NCI-H748 (cell line): ENCODE measurements at regions not wholly inside any gene's neighbourhood (a gene's known extent, or its start where the extent isn't known, plus 50 kb on each side); places are given as distances from the start of the nearest gene placed in this dataset.
A peak's percentile ranks its signal among the peaks of the same experiment; 100 is the strongest.
"Not testable (repeated sequence)": the region's sequence is repeated elsewhere in the genome, so short reads cannot be mapped to it uniquely, and the experiment has no call there.

Experiments used
- DNase-seq: peaks from one replicate; lab custom pipeline; 2025; ENCODE audit not compliant: unreplicated experiment; lab: John Stamatoyannopoulos, UW

DNA sequence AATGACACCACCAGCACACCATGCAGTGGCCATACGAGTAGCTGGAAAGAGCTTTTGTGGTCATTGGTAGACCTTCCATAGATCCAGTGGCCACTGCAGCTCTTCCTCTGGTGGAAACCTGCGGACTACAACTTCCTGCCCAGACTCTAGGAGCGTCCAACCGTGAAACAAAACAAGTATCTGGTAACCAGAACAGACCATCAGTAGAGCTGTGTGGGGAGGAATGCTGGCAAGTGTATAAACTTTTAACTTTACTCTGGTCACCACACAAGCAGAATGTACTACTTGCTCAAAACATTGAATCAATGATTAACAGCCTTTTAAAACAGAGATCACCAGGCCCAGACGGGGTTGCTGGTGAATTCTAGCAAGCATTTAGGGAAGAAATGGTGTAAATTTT is 154.7 kb upstream of the DGKB start:
- no peak for DNase-seq

- DNase-seq, result not testable (repeated sequence)
Measured at GRCh38 chr7:15054304-15054703, 151.8 kb upstream of the DGKB start.

DNA sequence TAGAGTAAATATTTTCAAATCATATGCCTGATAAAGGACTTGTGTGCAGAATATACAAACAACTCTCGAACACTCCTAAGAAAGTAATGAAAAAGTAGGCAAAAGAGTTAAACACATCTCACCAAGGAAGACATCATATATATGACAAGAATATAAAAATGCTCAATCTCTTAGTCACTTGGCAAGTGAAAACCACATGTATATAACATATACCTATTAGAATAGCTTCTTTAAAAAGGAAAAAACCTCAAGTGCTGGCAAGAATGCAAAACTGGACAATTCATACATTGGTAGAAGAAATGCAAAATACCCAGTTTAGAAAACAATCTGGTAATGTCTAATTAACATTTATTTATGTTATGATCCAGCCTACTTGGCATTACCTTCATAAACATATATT is 146.6 kb upstream of the DGKB start:
- DNase-seq, result no peak

GRCh38 chr7:15046861-15047260 is 144.3 kb upstream of the DGKB start:
- DNase-seq, result no peak

- no peak for DNase-seq
Measured at GRCh38 chr7:15043931-15044330, 141.4 kb upstream of the DGKB start.

GRCh38 chr7:15042285-15043065 is 139.9 kb upstream of the DGKB start:
- DNase-seq, result no peak

- no peak for DNase-seq
Measured at GRCh38 chr7:15041226-15041625, 138.7 kb upstream of the DGKB start.

- DNase-seq, result no peak
Measured at GRCh38 chr7:15035814-15036213, 133.3 kb upstream of the DGKB start.

- no peak for DNase-seq
Measured at GRCh38 chr7:15033039-15033438, 130.5 kb upstream of the DGKB start.

DNA sequence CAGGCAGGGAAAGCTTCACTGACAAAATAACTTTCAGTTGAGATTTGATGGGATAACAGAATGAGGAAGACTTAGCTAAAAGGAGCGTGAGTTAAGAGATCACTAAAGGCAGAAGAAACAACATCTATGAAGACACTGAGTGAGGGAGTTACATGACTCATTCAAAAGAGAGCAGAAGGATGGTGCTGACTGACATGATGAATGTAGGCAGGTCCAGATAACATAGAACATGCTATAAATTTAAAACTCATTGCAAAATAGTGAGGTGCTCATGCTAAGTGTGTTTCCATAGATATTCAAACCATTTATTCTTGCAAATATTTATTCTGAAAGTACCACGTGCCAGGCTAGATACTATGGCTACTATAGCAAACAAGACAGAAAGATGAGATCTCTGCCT is 116.4 kb upstream of the DGKB start:
- DNase-seq, result no peak

DNA sequence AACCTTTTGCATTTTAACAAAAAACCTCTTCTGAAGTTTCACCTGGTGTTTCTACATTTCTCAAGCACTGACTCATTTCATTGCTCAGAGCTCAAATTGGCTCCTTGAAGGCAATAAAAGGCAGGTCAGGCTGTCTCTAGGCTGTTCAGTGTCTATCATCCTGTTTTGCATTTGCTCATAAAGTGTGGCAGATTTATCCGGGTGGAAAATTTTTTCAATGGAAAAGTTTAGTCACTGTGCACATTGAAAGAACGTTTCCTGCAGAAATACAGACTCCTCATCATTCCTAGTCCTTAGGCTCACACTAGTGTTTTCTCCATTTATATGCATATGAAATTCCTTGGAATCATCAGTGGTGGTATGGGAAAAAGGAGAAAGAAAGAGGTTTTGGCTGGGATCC is 114.2 kb upstream of the DGKB start:
- DNase-seq, result no peak

GRCh38 chr7:15016315-15016667 is 113.7 kb upstream of the DGKB start:
- DNase-seq, result no peak

DNA sequence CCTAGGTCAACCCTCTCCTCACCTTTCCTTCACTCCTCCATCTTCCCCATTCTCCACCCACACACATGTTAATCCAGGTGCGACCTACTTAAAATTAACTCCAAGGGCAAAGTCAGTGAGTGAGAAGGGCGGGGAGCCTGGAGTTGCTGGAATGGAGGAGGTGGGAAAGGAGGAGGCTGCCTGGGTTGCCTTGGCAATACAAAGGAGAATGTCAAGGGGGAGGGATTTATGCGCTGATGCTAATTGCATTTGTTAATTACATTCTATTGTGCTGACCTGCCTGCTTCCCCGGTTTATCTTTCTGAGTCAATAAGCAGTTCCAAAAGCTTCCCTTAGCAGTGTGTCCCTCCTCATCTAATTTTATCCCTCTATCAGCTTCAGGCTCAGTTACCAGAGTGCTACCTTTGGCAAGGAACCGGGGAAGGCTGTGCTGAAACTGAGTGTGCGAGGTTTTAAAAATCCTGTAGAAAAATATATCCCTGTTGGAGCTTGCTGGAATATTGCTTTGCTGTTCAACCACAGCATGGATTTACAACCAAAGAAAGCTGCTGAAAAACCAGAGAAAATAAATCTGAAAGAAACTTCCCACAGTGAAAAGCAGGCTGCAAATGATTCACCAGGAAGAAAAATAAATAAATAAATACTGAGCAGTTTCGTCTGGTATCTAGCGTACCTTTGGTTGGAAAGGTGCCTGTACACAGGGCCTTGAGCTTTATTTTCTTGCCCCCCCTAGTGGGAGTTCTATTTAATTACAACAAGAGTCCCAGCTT is 113.2 kb upstream of the DGKB start:
- DNase-seq, result peak; percentile 90

- DNase-seq, result no peak
Measured at GRCh38 chr7:15012135-15012534, 109.6 kb upstream of the DGKB start.

GRCh38 chr7:15011289-15011688 is 108.7 kb upstream of the DGKB start:
- no peak for DNase-seq

DNA sequence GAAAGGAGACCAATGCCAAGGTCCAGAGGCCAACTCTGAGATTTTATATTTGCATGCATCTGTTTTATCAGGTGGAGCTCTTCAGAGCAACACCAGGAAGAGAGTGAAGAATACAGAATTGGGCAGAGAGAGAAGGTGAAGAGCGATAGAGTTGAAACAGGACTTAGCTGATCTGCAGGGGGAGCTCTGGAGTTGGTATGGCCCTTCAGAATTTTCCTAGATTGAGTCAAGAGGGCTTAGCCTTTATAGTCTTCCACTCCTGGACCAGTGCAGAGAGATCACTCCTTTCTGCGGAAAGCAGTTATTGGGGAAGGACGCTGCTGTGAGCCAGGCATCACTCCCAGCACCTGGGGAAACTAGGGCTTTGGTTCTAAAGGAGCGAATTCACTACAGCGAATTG is 105.0 kb upstream of the DGKB start:
- peak; percentile 43 for DNase-seq

GRCh38 chr7:15005672-15006071 is 103.1 kb upstream of the DGKB start:
- DNase-seq, result no peak

DNA sequence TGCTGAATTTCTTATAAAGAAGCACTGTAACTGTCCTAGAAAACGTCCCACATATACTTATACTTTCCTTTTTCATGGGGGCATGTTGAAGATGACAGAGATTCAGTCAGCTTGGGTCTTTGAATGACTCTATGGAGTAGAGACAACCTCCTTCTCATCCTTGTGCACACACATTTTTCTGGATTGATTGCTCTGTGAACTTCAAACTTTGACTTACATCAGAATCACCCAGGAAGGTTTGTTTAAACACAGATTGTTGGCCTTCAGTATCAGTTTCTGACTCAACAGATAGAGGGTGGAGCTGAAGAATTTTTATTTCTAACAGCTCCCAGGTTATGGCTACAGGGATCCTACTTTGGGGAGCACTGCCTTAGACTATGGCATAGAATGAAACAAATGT is 97.6 kb upstream of the DGKB start:
- DNase-seq, result no peak

GRCh38 chr7:14999331-14999730 is 96.8 kb upstream of the DGKB start:
- DNase-seq, result no peak

GRCh38 chr7:14995774-14996173 is 93.2 kb upstream of the DGKB start:
- DNase-seq, result no peak

DNA sequence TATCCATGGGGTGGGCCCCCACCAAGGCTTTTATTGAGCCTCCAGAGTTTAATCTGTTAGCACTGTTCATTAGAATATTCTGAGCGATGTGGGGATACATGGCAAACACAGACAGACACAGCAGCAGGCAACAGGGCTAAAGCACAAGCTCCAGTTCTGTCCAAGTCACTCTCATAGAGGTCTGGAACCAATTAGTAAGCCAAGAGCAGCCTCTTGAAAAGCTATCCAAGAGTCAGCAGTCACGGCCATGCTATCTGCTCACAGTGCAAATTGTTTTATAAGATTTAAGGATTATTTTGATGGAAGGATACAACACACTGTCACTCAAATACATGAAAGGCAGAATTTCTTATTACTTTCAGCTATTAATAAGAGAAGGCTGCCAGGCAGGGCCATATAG is 86.4 kb upstream of the DGKB start:
- DNase-seq, result no peak

GRCh38 chr7:14978687-14979086 is 76.1 kb upstream of the DGKB start:
- no peak for DNase-seq

- no peak for DNase-seq
Measured at GRCh38 chr7:14974688-14975087, 72.1 kb upstream of the DGKB start.
